HCT116 (cell line): ENCODE measurements at regions not wholly inside any gene's neighbourhood (a gene's known extent, or its start where the extent isn't known, plus 50 kb on each side); places are given as distances from the start of the nearest gene placed in this dataset.

Experiments
- ATAC-seq: fragments of 200-7000 bp; cut with Tn5 transposase; 2 replicates; pipeline ENCODE4 v1.9.1; 2020; ENCODE audit warnings: mild to moderate bottlenecking, moderate library complexity
- BruUV-seq: library from RNA; stranded (reverse); fragments of 400-500 nt; replicated peaks from 2 replicates; lab custom pipeline; 2021; lab: Mats Ljungman, UMichigan
- CTCF ChIA-PET: fragments of 300-600 bp; sonication (Branson Sonifier 250); formaldehyde crosslinking; loops from one replicate; lab custom pipeline; 2021; ENCODE audit warnings: antibody characterized with exemption; lab: Charles Lee
- POLR2A ChIA-PET: fragments of 300-600, 350-600 bp; sonication (Branson Sonifier 250); formaldehyde crosslinking; loops from one replicate; lab custom pipeline; 2021; ENCODE audit warnings: antibody characterized with exemption; lab: Charles Lee
- RAD21 ChIA-PET, 2 experiments: fragments of 300-600 bp; sonication (Branson Sonifier 250); formaldehyde crosslinking; loops; one replicate each; lab custom pipeline; 2023; ENCODE audit warnings: low total read pairs in 2 of 2; ENCODE audit not compliant: uncharacterized antibody in 2 of 2, unreplicated experiment in 2 of 2, low non-redundant PET in 1 of 2; lab: Charles Lee
- DNase-seq: peaks from one replicate; pipeline ENCODE4 v3.0.0-alpha.2; 2010; ENCODE audit warnings: low read depth, low spot score
- H2AFZ ChIP-seq: fragments of 200-600 bp; shearing (Covaris generic), sonication (generic); 2 replicates; pipeline ENCODE4 v1.6.1; 2017; ENCODE audit warnings: low read depth, mixed run types, mixed read lengths, antibody characterized with exemption, low read length; ENCODE audit not compliant: poor library complexity, severe bottlenecking
- H3K27ac ChIP-seq: 2 replicates; pipeline ENCODE4 v1.5.1; 2012; ENCODE audit warnings: low read depth, low read length
- H3K27me3 ChIP-seq: fragments of 200-600 bp; sonication (generic); 2 replicates; pipeline ENCODE4 v1.6.1; 2016; ENCODE audit warnings: mixed run types, low read length, mixed read lengths; ENCODE audit not compliant: insufficient read depth
- H3K36me3 ChIP-seq, 2 experiments: fragments of 200-500 bp in 1 of 2; fragments of 200-600 bp in 1 of 2; sonication (Bioruptor generic) in 1 of 2; sonication (generic) in 1 of 2; 2 replicates each; pipeline versions ENCODE4 v1.5.1 to v1.6.1; 2014 to 2016; ENCODE audit warnings: low read length in 2 of 2, inconsistent platforms in 1 of 2, mixed read lengths in 1 of 2, mixed run types in 1 of 2; ENCODE audit not compliant: insufficient read depth in 2 of 2, control insufficient read depth in 1 of 2
- H3K4me1 ChIP-seq, 2 experiments: fragments of 200-600 bp in 1 of 2; sonication (generic) in 1 of 2; 2 replicates each; pipeline versions ENCODE4 v1.5.1 to v1.6.1; 2012 to 2017; ENCODE audit warnings: low read length in 2 of 2, inconsistent platforms in 1 of 2, mild to moderate bottlenecking in 1 of 2, mixed read lengths in 1 of 2, mixed run types in 1 of 2, moderate library complexity in 1 of 2; ENCODE audit not compliant: insufficient read depth in 2 of 2, control insufficient read depth in 1 of 2
- H3K4me2 ChIP-seq: fragments of 200-600 bp; sonication (generic); 2 replicates; pipeline ENCODE4 v1.6.1; 2017; ENCODE audit warnings: mixed run types, low read length, mixed read lengths
- H3K4me3 ChIP-seq, 2 experiments: fragments of 200-600 bp in 1 of 2; sonication (generic) in 1 of 2; replicated peaks in 1 of 2; 2 replicates each; pipeline ENCODE4 v1.5.1; 2011 to 2016; ENCODE audit warnings: low read length in 2 of 2, control low read depth in 1 of 2, low read depth in 1 of 2, mild to moderate bottlenecking in 1 of 2, mixed read lengths in 1 of 2, mixed run types in 1 of 2
- H3K79me2 ChIP-seq: fragments of 200-600 bp; sonication (generic); 2 replicates; pipeline ENCODE4 v1.6.1; 2017; ENCODE audit warnings: mild to moderate bottlenecking, mixed run types, low read length, moderate library complexity, mixed read lengths; ENCODE audit not compliant: insufficient read depth
- H3K9ac ChIP-seq: fragments of 200-600 bp; sonication (generic); 2 replicates; pipeline ENCODE4 v1.6.1; 2016; ENCODE audit warnings: low read length, mixed read lengths
- H3K9me2 ChIP-seq: fragments of 200-600 bp; sonication (generic), shearing (Covaris generic); 2 replicates; pipeline ENCODE4 v1.6.1; 2017; ENCODE audit warnings: mixed run types, mild to moderate bottlenecking, moderate library complexity; ENCODE audit not compliant: insufficient read depth
- H3K9me3 ChIP-seq, 2 experiments: fragments of 200-500 bp in 1 of 2; fragments of 200-600 bp in 1 of 2; sonication (Bioruptor generic) in 1 of 2; sonication (generic) in 1 of 2; 2 replicates each; pipeline ENCODE4 v1.6.1; 2014 to 2017; ENCODE audit warnings: low read length in 2 of 2, mixed read lengths in 2 of 2, inconsistent platforms in 1 of 2, low read depth in 1 of 2, mild to moderate bottlenecking in 1 of 2, mixed run types in 1 of 2, moderate library complexity in 1 of 2; ENCODE audit not compliant: control insufficient read depth in 1 of 2, insufficient read depth in 1 of 2
- H4K20me1 ChIP-seq: fragments of 200-600 bp; sonication (generic), shearing (Covaris generic); 2 replicates; pipeline ENCODE4 v1.6.1; 2017; ENCODE audit warnings: mixed run types, mild to moderate bottlenecking, moderate library complexity; ENCODE audit not compliant: insufficient read depth
- CBX3 ChIP-seq: IDR thresholded peaks from 2 replicates; pipeline ENCODE4 v1.6.1; 2012; ENCODE audit warnings: low read depth
- CEBPB ChIP-seq: IDR thresholded peaks from 2 replicates; pipeline ENCODE4 v1.6.1; 2012; ENCODE audit warnings: low read depth
- CTCF ChIP-seq, 3 experiments: fragments of 200-600 bp in 1 of 3; sonication (generic) in 1 of 3; IDR thresholded peaks in 2 of 3; conservative IDR thresholded peaks in 1 of 3; 2 replicates each; pipeline ENCODE4 v1.5.1; 2012 to 2017; ENCODE audit warnings: low read depth in 2 of 3, low read length in 2 of 3, antibody characterized with exemption in 1 of 3, borderline replicate concordance in 1 of 3, control low read depth in 1 of 3, mild to moderate bottlenecking in 1 of 3, mixed read lengths in 1 of 3, mixed run types in 1 of 3, moderate library complexity in 1 of 3; ENCODE audit not compliant: insufficient read depth in 1 of 3
- EZH2 ChIP-seq: fragments of 200-600 bp; sonication (generic); IDR thresholded peaks from 2 replicates; pipeline ENCODE4 v1.6.1; 2017; ENCODE audit warnings: antibody characterized with exemption, mixed run types
- FOSL1 ChIP-seq: IDR thresholded peaks from 2 replicates; pipeline ENCODE4 v1.6.1; 2012; ENCODE audit warnings: low read depth
- POLR2A ChIP-seq: IDR thresholded peaks from 2 replicates; pipeline ENCODE4 v1.7.0; 2011; ENCODE audit warnings: borderline replicate concordance; ENCODE audit not compliant: insufficient read depth, insufficient read length; ENCODE audit errors: extremely low read depth
- RAD21 ChIP-seq: IDR thresholded peaks from 2 replicates; pipeline ENCODE4 v1.6.1; 2012; ENCODE audit warnings: low read depth, mild to moderate bottlenecking
- SIN3A ChIP-seq: IDR thresholded peaks from 2 replicates; pipeline ENCODE4 v1.6.1; 2012; ENCODE audit warnings: low read depth
- SP1 ChIP-seq: IDR thresholded peaks from 2 replicates; pipeline ENCODE4 v1.6.1; 2012; ENCODE audit warnings: low read depth
- SRF ChIP-seq: IDR thresholded peaks from 2 replicates; pipeline ENCODE4 v1.6.1; 2012; ENCODE audit warnings: low read depth
- TCF7L2 ChIP-seq: IDR thresholded peaks from 2 replicates; pipeline ENCODE4 v1.7.0; 2011; ENCODE audit warnings: borderline replicate concordance, inconsistent platforms; ENCODE audit not compliant: insufficient read depth, insufficient read length; ENCODE audit errors: extremely low read depth
- ZFX ChIP-seq: fragments of 450-650 bp; IDR thresholded peaks from 2 replicates; pipeline ENCODE4 v1.6.1; 2017
- intact Hi-C: fragments of 100-400 bp; cut with micrococcal nuclease; formaldehyde crosslinking; loops from 2 replicates; pipeline ENCODE4 v1.10.0; 2022
- TF ChIP-seq, protein P1 (sequence below): IDR thresholded peaks from 2 replicates; pipeline ENCODE4 v1.6.1; 2012

DNA sequence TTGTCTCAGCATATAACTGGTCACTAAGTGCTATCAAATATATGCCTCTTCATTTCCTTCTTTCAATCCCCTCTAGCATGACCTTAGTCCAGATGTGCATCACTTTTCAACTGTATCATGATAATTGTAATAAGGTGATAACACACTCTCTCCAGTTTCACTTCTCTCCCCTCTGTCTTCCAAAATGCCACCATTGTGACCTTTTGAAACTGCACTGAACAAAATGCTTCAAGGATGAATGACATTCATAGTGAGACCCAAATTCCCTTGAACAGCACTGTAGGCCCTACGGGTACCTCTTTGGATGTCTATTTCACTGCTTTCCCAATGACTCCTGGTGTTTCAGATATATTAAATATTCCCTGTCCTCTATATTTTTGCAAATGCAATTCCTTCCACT lies 224.8 kb downstream of the DNAJB9 start:
- Histone ChIP-seq H3K9me2 (no peaks in the 10 kb centered on the region), H3K9ac (no peak overlapping the region), H3K4me1 (no peaks in the 10 kb centered on the region), H4K20me1 (no peaks in the 10 kb centered on the region), H2AFZ (no peak overlapping the region), H3K9me3 (no peaks in the 10 kb centered on the region; a peak in 1 of 4 replicates), H3K27ac (no peak overlapping the region), H3K36me3 (no peaks in the 10 kb centered on the region), H3K4me2 (no peak overlapping the region), H3K79me2 (no peaks in the 10 kb centered on the region), H3K27me3 (no peaks in the 10 kb centered on the region), H3K4me3 (no peak overlapping the region)
- ChIA-PET RAD21 (no interaction called here), POLR2A (no interaction called here), CTCF (no interaction called here)
- DNase-seq, result no peak
- BruUV-seq, result no TSS peak
- intact Hi-C loops, result no loop called here
- ATAC-seq, result no peak
- no peak for TF ChIP-seq SIN3A
- TF ChIP-seq SP1, result no peak
- no peak for TF ChIP-seq CTCF (IDR thresholded peaks at IDR 0.05 in 2 of 3, conservative IDR thresholded peaks at IDR 0.05 in 1 of 3; ENCODE audit: borderline replicate concordance in 1 of 3, insufficient read depth in 1 of 3, low read depth in 2 of 3, low read length in 2 of 3)
- TF ChIP-seq EZH2, result no peak
- TF ChIP-seq POLR2A, result no peak
- TF ChIP-seq, protein P1, sequence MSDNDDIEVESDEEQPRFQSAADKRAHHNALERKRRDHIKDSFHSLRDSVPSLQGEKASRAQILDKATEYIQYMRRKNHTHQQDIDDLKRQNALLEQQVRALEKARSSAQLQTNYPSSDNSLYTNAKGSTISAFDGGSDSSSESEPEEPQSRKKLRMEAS, result no peak
- no peak for TF ChIP-seq TCF7L2
- no peak for TF ChIP-seq SRF
- no peak for TF ChIP-seq RAD21

- Histone ChIP-seq H3K9me2 (no peaks in the 10 kb centered on the region), H3K9ac (no peak overlapping the region), H3K4me3 (no peak overlapping the region), H3K9me3 (no peaks in the 10 kb centered on the region), H3K27me3 (no peaks in the 10 kb centered on the region), H3K4me1 (no peaks in the 10 kb centered on the region), H4K20me1 (no peaks in the 10 kb centered on the region), H3K27ac (no peak overlapping the region), H3K36me3 (no peaks in the 10 kb centered on the region), H2AFZ (no peak overlapping the region), H3K79me2 (no peaks in the 10 kb centered on the region), H3K4me2 (no peak overlapping the region)
- DNase-seq (no peak), ATAC-seq (no peak)
- BruUV-seq, result no TSS peak
- ChIA-PET POLR2A (no interaction called here), RAD21 (no interaction called here), CTCF (no interaction called here)
- intact Hi-C loops, result no loop called here
- no peak for TF ChIP-seq SIN3A
- no peak for TF ChIP-seq CBX3
- TF ChIP-seq POLR2A, result no peak
- TF ChIP-seq, protein P1, result no peak
- no peak for TF ChIP-seq RAD21
- no peak for TF ChIP-seq ZFX
- no peak for TF ChIP-seq CEBPB
- TF ChIP-seq EZH2, result no peak
- no peak for TF ChIP-seq FOSL1
Observed at GRCh38 chr7:108802650-108803049, 233.0 kb downstream of the DNAJB9 start.
